HepG2 (cell line): ENCODE measurements at regions not wholly inside any gene's neighbourhood (a gene's known extent, or its start where the extent isn't known, plus 50 kb on each side); places are given as distances from the start of the nearest gene placed in this dataset.

ENCODE experiments used
- ATAC-seq: fragments of 200-7000 bp; cut with Tn5 transposase; 3 replicates; pipeline ENCODE4 v1.9.1; 2020; ENCODE audit warnings: mild to moderate bottlenecking, moderate library complexity
- BruUV-seq: library from RNA; stranded (reverse); fragments of 400-500 nt; replicated peaks from 2 replicates; lab custom pipeline; 2021; lab: Mats Ljungman, UMichigan
- CTCF ChIA-PET: fragments of 300-600 bp; formaldehyde crosslinking; extraction: SDS; loops from one replicate; lab custom pipeline; 2021; ENCODE audit warnings: low total read pairs, inconsistent platforms, low intra/inter-chr PET ratio; lab: Yijun Ruan, JAX
- POLR2A ChIA-PET: fragments of 350-600 bp; sonication (Branson Sonifier 250); formaldehyde crosslinking; loops from one replicate; lab custom pipeline; 2020; ENCODE audit warnings: antibody characterized with exemption, inconsistent platforms; lab: Yijun Ruan, JAX
- DNase-seq: peaks from one replicate; pipeline ENCODE4 v3.0.0-alpha.2; 2015; ENCODE audit warnings: low spot score
- FAIRE-seq: peaks from 3 replicates; lab custom pipeline; 2011; peaks lifted over from hg19 to GRCh38; lab: Jason Lieb, UNC
- H2AFZ ChIP-seq: one replicate; pipeline ENCODE4 v1.6.1; 2011; ENCODE audit warnings: low read length, inconsistent platforms
- H3K27ac ChIP-seq: fragments of 300-600 bp; 3 replicates; pipeline ENCODE4 v1.8.0; 2011; ENCODE audit warnings: mixed run types, mild to moderate bottlenecking, mixed read lengths, low read length, inconsistent platforms; ENCODE audit not compliant: insufficient read depth; ENCODE audit errors: extremely low read length
- H3K27me3 ChIP-seq, 2 experiments: fragments of 200-600 bp in 1 of 2; 2 replicates in 1 of 2; 3 replicates in 1 of 2; pipeline versions ENCODE4 v1.6.0 to v1.8.0; 2011; ENCODE audit warnings: low read length in 2 of 2, mild to moderate bottlenecking in 2 of 2, moderate library complexity in 2 of 2, inconsistent platforms in 1 of 2; ENCODE audit not compliant: insufficient read depth in 2 of 2, control insufficient read depth in 1 of 2
- H3K36me3 ChIP-seq, 2 experiments: fragments of 200-600 bp in 1 of 2; replicated peaks in 1 of 2; 2 replicates in 1 of 2; 3 replicates in 1 of 2; pipeline versions ENCODE4 v1.5.1 to v1.8.0; 2011; ENCODE audit warnings: low read length in 2 of 2, inconsistent platforms in 1 of 2; ENCODE audit not compliant: insufficient read depth in 2 of 2, control insufficient read depth in 1 of 2
- H3K4me1 ChIP-seq: 2 replicates; pipeline ENCODE4 v1.5.1; 2012; ENCODE audit warnings: low read length, inconsistent platforms; ENCODE audit not compliant: insufficient read depth
- H3K4me2 ChIP-seq: 2 replicates; pipeline ENCODE4 v1.6.0; 2011; ENCODE audit warnings: low read depth, low read length, inconsistent platforms
- H3K4me3 ChIP-seq, 3 experiments: fragments of 200-600 bp in 1 of 3; sonication (generic), shearing (Covaris generic) in 1 of 3; replicated peaks in 1 of 3; 2 replicates each; pipeline ENCODE4 v1.5.1; 2011 to 2016; ENCODE audit warnings: low read length in 3 of 3, inconsistent platforms in 2 of 3, low read depth in 2 of 3, mild to moderate bottlenecking in 2 of 3, control low read depth in 1 of 3, mixed read lengths in 1 of 3; ENCODE audit not compliant: insufficient read depth in 1 of 3
- H3K79me2 ChIP-seq: one replicate; pipeline ENCODE4 v1.6.1; 2011; ENCODE audit warnings: low read length, inconsistent platforms; ENCODE audit not compliant: insufficient read depth
- H3K9ac ChIP-seq: 2 replicates; pipeline ENCODE4 v1.6.0; 2011; ENCODE audit warnings: mild to moderate bottlenecking, low read depth, low read length, inconsistent platforms; ENCODE audit not compliant: insufficient read depth
- H3K9me3 ChIP-seq: 2 replicates; pipeline ENCODE4 v1.5.1; 2012; ENCODE audit warnings: mild to moderate bottlenecking, low read length
- H4K20me1 ChIP-seq: 2 replicates; pipeline ENCODE4 v1.6.0; 2011; ENCODE audit warnings: inconsistent platforms, mild to moderate bottlenecking, low read length, moderate library complexity; ENCODE audit not compliant: insufficient read depth
- ATF1 ChIP-seq: IDR thresholded peaks from 2 replicates; pipeline ENCODE4 v1.6.1; 2016; ENCODE audit warnings: mild to moderate bottlenecking, control low read depth
- CHD2 ChIP-seq: IDR thresholded peaks from 2 replicates; pipeline ENCODE4 v1.6.1; 2011; ENCODE audit warnings: low read depth, low read length, improper control_type of control experiment
- KLF13 ChIP-seq: sonication (generic); formaldehyde crosslinking; IDR thresholded peaks from 2 replicates; pipeline ENCODE4 v1.4.0; 2020; ENCODE audit warnings: mild to moderate bottlenecking, missing genetic modification reagents
- MXI1 ChIP-seq: IDR thresholded peaks from 3 replicates; pipeline ENCODE4 v1.6.1; 2012; ENCODE audit warnings: low read depth, low read length, inconsistent platforms, borderline replicate concordance
- PHF8 ChIP-seq: sonication (generic); formaldehyde crosslinking; IDR thresholded peaks from 2 replicates; pipeline ENCODE4 v1.5.0; 2020; ENCODE audit warnings: missing genetic modification reagents
- RARG ChIP-seq: sonication (generic); formaldehyde crosslinking; IDR thresholded peaks from 2 replicates; pipeline ENCODE4 v1.4.0; 2020; ENCODE audit warnings: low read depth, mild to moderate bottlenecking, missing genetic modification reagents
- REPIN1 ChIP-seq: sonication (generic); formaldehyde crosslinking; IDR thresholded peaks from 2 replicates; pipeline ENCODE4 v1.8.0; 2022; ENCODE audit warnings: missing genetic modification reagents, low read depth, mild to moderate bottlenecking, borderline replicate concordance
- SP2 ChIP-seq: sonication (generic); formaldehyde crosslinking; IDR thresholded peaks from 2 replicates; pipeline ENCODE4 v1.5.1; 2020; ENCODE audit warnings: mild to moderate bottlenecking, missing genetic modification reagents
- TGIF2 ChIP-seq: IDR thresholded peaks from 2 replicates; pipeline ENCODE4 v1.6.1; 2016; ENCODE audit warnings: control low read depth, missing compliant biosample characterization
- TSC22D2 ChIP-seq: sonication (generic); formaldehyde crosslinking; IDR thresholded peaks from 2 replicates; pipeline ENCODE4 v1.5.1; 2020; ENCODE audit warnings: missing genetic modification reagents, mild to moderate bottlenecking, borderline replicate concordance
- ZNF546 ChIP-seq: sonication (generic); formaldehyde crosslinking; conservative IDR thresholded peaks from 2 replicates; pipeline ENCODE4 v1.8.1; 2023; ENCODE audit warnings: mild to moderate bottlenecking, missing genetic modification reagents
- ZNF550 ChIP-seq: sonication (generic); formaldehyde crosslinking; IDR thresholded peaks from 2 replicates; pipeline ENCODE4 v1.4.0; 2020; ENCODE audit warnings: mild to moderate bottlenecking, missing genetic modification reagents, borderline replicate concordance
- ZNF709 ChIP-seq: sonication (generic); formaldehyde crosslinking; IDR thresholded peaks from 2 replicates; pipeline ENCODE4 v1.5.0; 2020; ENCODE audit warnings: mild to moderate bottlenecking, missing genetic modification reagents
- ZNF788 ChIP-seq: sonication (generic); formaldehyde crosslinking; IDR thresholded peaks from 2 replicates; pipeline ENCODE4 v1.5.0; 2020; ENCODE audit warnings: mild to moderate bottlenecking, missing genetic modification reagents, borderline replicate concordance
- WGBS: methylation state at CpG from one replicate; pipeline ENCODE4 v1.1.6; 2017; ENCODE audit warnings: low lambda C conversion rate; 5-methylcytosine and 5-hydroxymethylcytosine counted together
- in situ Hi-C: cut with HindIII; loops from 2 replicates; pipeline ENCODE4 v1.10.0; 2017; ENCODE audit warnings: low pct_unique_long_range_greater_than_20kb; ENCODE audit not compliant: extremely low pct_ligation_motif_present
- intact Hi-C: fragments of 100-400 bp; cut with micrococcal nuclease; formaldehyde crosslinking; loops from one replicate; pipeline ENCODE4 v1.10.0; 2022; ENCODE audit not compliant: unreplicated experiment
- TF ChIP-seq, protein P1 (sequence below): IDR thresholded peaks from 2 replicates; pipeline ENCODE4 v1.6.1; 2018; ENCODE audit warnings: missing genetic modification reagents, mild to moderate bottlenecking, missing compliant biosample characterization
- TF ChIP-seq, protein P2 (sequence below), 2 experiments: sonication (generic) in 1 of 2; formaldehyde crosslinking in 1 of 2; IDR thresholded peaks; 2 replicates each; pipeline versions ENCODE4 v1.4.0 to v1.6.1; 2016 to 2020; ENCODE audit warnings: borderline replicate concordance in 1 of 2, low read depth in 1 of 2, mild to moderate bottlenecking in 1 of 2, missing genetic modification reagents in 1 of 2
- TF ChIP-seq, protein P3 (sequence below): sonication (generic); formaldehyde crosslinking; conservative IDR thresholded peaks from 2 replicates; pipeline ENCODE4 v1.8.0; 2022; ENCODE audit warnings: low read depth, missing genetic modification reagents

DNA sequence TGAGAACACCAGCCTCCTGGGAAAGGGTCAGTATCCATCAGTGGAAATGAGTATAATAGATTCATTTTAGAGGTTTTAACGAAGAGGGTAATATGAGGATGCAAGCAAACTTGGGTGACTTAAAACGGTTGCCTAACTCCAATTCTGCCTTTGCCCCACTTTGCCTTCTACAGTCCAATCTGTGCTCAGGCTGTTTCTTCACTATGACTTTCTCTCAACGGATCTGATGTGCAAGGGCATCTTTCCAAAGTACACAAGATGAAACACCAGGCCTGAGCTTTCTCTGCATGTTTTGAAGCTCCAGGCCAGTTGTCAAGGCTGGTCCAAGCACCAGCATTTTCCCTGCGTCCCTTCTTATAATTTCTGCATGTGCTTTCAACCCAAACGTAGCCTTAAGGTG lies 68.0 kb upstream of the TMEM164 start:
- H3K4me3 ChIP-seq = no peak overlapping the region
- ATAC-seq = no peak
- no peaks in the 10 kb centered on the region for H3K4me1 ChIP-seq
- H3K9me3 ChIP-seq = no peaks in the 10 kb centered on the region
- no peak for FAIRE-seq
- no TSS peak for BruUV-seq
- no peak overlapping the region for H2AFZ ChIP-seq
- in situ Hi-C loops = no loop called here
- DNase-seq = no peak
- H3K79me2 ChIP-seq = no peaks in the 10 kb centered on the region
- intact Hi-C loops = no loop called here
- H3K27ac ChIP-seq = no peak overlapping the region
- no peak overlapping the region for H3K9ac ChIP-seq
- H4K20me1 ChIP-seq = no peaks in the 10 kb centered on the region
- CTCF ChIA-PET = no interaction called here
- POLR2A ChIA-PET = no interaction called here
- no peak overlapping the region for H3K4me2 ChIP-seq
- no peaks in the 10 kb centered on the region for H3K27me3 ChIP-seq
- no peaks in the 10 kb centered on the region for H3K36me3 ChIP-seq
- WGBS = 0% methylated on average over 3 of the region's 5 CpGs
- TF ChIP-seq KLF13 (CRISPR knock-in tag) (no peak), ZNF709 (CRISPR knock-in tag) (no peak), REPIN1 (no peak), RARG (CRISPR knock-in tag) (no peak), TGIF2 (CRISPR knock-in tag) (no peak), ATF1 (no peak), ZNF546 (CRISPR knock-in tag) (no peak), MXI1 (no peak), SP2 (CRISPR knock-in tag) (no peak), PHF8 (CRISPR knock-in tag) (no peak), ZNF550 (CRISPR knock-in tag) (no peak), CHD2 (no peak), ZNF788 (no peak), TSC22D2 (no peak)
- TF ChIP-seq, protein P1, sequence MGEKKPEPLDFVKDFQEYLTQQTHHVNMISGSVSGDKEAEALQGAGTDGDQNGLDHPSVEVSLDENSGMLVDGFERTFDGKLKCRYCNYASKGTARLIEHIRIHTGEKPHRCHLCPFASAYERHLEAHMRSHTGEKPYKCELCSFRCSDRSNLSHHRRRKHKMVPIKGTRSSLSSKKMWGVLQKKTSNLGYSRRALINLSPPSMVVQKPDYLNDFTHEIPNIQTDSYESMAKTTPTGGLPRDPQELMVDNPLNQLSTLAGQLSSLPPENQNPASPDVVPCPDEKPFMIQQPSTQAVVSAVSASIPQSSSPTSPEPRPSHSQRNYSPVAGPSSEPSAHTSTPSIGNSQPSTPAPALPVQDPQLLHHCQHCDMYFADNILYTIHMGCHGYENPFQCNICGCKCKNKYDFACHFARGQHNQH = no peak
- TF ChIP-seq, protein P2, sequence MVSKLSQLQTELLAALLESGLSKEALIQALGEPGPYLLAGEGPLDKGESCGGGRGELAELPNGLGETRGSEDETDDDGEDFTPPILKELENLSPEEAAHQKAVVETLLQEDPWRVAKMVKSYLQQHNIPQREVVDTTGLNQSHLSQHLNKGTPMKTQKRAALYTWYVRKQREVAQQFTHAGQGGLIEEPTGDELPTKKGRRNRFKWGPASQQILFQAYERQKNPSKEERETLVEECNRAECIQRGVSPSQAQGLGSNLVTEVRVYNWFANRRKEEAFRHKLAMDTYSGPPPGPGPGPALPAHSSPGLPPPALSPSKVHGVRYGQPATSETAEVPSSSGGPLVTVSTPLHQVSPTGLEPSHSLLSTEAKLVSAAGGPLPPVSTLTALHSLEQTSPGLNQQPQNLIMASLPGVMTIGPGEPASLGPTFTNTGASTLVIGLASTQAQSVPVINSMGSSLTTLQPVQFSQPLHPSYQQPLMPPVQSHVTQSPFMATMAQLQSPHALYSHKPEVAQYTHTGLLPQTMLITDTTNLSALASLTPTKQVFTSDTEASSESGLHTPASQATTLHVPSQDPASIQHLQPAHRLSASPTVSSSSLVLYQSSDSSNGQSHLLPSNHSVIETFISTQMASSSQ (IDR thresholded peaks at IDR 0.05; ENCODE audit: low read depth) = no peak
- TF ChIP-seq, protein P2 (CRISPR knock-in tag; IDR thresholded peaks at IDR 0.05; ENCODE audit: borderline replicate concordance) = no peak
- TF ChIP-seq, protein P3, sequence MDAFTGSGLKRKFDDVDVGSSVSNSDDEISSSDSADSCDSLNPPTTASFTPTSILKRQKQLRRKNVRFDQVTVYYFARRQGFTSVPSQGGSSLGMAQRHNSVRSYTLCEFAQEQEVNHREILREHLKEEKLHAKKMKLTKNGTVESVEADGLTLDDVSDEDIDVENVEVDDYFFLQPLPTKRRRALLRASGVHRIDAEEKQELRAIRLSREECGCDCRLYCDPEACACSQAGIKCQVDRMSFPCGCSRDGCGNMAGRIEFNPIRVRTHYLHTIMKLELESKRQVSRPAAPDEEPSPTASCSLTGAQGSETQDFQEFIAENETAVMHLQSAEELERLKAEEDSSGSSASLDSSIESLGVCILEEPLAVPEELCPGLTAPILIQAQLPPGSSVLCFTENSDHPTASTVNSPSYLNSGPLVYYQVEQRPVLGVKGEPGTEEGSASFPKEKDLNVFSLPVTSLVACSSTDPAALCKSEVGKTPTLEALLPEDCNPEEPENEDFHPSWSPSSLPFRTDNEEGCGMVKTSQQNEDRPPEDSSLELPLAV (CRISPR knock-in tag) = no peak
